Osteoblast (primary cell): ENCODE measurements at regions not wholly inside any gene's neighbourhood (a gene's known extent, or its start where the extent isn't known, plus 50 kb on each side); places are given as distances from the start of the nearest gene placed in this dataset.

Experiments
- DNase-seq: peaks from one replicate; pipeline ENCODE4 v3.0.0; 2011; ENCODE audit warnings: low spot score, mixed read lengths; ENCODE audit not compliant: insufficient read length; ENCODE audit errors: missing footprints
- H2AFZ ChIP-seq: 2 replicates; pipeline ENCODE4 v1.6.0; 2011; ENCODE audit warnings: mild to moderate bottlenecking, low read length
- H3K27ac ChIP-seq: 2 replicates; pipeline ENCODE4 v1.5.1; 2011; ENCODE audit warnings: mild to moderate bottlenecking, low read depth, low read length, moderate library complexity
- H3K27me3 ChIP-seq: 2 replicates; pipeline ENCODE4 v1.6.0; 2012; ENCODE audit warnings: mild to moderate bottlenecking, control low read depth, inconsistent platforms, low read length, moderate library complexity; ENCODE audit not compliant: insufficient read depth
- H3K36me3 ChIP-seq: 2 replicates; pipeline ENCODE4 v1.5.1; 2011; ENCODE audit warnings: mild to moderate bottlenecking, low read length, control low read depth, moderate library complexity; ENCODE audit not compliant: insufficient read depth
- H3K4me1 ChIP-seq: 2 replicates; pipeline ENCODE4 v1.5.1; 2011; ENCODE audit warnings: mild to moderate bottlenecking, low read length, control low read depth, moderate library complexity; ENCODE audit not compliant: insufficient read depth
- H3K4me2 ChIP-seq: 2 replicates; pipeline ENCODE4 v1.6.0; 2011; ENCODE audit warnings: mild to moderate bottlenecking, low read length; ENCODE audit not compliant: insufficient read depth
- H3K4me3 ChIP-seq: fragments of 200-600 bp; sonication (generic); 3 replicates; pipeline ENCODE4 v1.5.1; 2012; ENCODE audit warnings: mild to moderate bottlenecking, low read length, inconsistent platforms; ENCODE audit not compliant: insufficient read depth
- H3K79me2 ChIP-seq: 2 replicates; pipeline ENCODE4 v1.6.0; 2012; ENCODE audit warnings: mild to moderate bottlenecking, low read length, control low read depth, inconsistent platforms; ENCODE audit not compliant: insufficient read depth
- H3K9me3 ChIP-seq: 2 replicates; pipeline ENCODE4 v1.5.1; 2011; ENCODE audit warnings: low read depth, low read length, control low read depth
- H4K20me1 ChIP-seq: 2 replicates; pipeline ENCODE4 v1.6.0; 2012; ENCODE audit warnings: mild to moderate bottlenecking, low read length, control low read depth; ENCODE audit not compliant: insufficient read depth
- CTCF ChIP-seq: IDR thresholded peaks from 2 replicates; pipeline ENCODE4 v1.5.1; 2011; ENCODE audit warnings: mild to moderate bottlenecking, low read depth, low read length, moderate library complexity; ENCODE audit errors: extremely low read depth

- Histone ChIP-seq H3K27ac (no peak overlapping the region), H3K9me3 (no peaks in the 10 kb centered on the region), H3K79me2 (no peaks in the 10 kb centered on the region), H3K4me2 (no peak overlapping the region), H4K20me1 (no peaks in the 10 kb centered on the region), H2AFZ (no peak overlapping the region), H3K4me3 (no peak overlapping the region), H3K4me1 (no peaks in the 10 kb centered on the region), H3K36me3 (no peaks in the 10 kb centered on the region), H3K27me3 (no peaks in the 10 kb centered on the region)
- no peak for TF ChIP-seq CTCF
- DNase-seq = no peak
Observed at GRCh38 chr3:148629006-148629405, 68.7 kb upstream of the AGTR1 start.

DNA sequence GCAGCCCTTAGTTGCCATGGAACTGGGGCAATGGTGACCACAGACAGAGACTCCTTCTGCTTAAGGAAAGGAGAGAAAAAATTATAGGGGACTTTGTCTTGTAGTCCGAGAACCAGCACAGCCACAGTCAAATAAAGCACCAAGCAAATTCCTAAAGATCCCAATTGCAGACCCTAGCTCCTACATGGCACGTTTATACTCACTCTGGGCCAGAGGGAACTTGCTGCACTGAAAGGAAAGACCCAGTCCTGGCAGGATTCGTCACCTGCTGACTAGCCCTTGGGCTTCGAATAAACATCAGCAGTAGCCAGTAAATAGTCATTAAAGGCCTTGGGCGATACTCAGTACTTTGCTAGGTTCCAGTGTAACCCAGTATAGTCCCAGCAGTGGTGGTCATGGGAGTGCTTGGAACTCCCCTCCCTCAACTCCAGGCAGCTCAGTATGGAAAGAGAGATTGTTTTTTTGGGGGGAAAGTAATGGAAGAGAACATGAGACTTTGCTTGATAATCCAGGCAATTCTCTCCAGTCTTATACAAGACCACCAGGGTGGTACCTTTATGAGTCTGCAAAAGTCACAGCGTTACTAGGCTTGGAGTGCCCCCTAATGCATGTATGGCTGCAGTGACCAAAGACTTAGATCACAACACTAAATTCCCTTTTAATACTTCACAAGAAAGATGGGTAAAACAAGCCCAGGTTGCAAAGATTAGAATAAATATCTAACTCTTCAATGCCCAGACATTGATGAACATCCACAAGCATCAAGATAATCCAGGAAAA, 66.4 kb upstream of the AGTR1 start:
- H4K20me1 ChIP-seq = no peaks in the 10 kb centered on the region
- TF ChIP-seq CTCF = peak; percentile 51
- H3K4me1 ChIP-seq = no peaks in the 10 kb centered on the region
- H3K9me3 ChIP-seq = no peaks in the 10 kb centered on the region
- no peaks in the 10 kb centered on the region for H3K36me3 ChIP-seq
- no peak overlapping the region for H3K4me3 ChIP-seq
- no peaks in the 10 kb centered on the region for H3K27me3 ChIP-seq
- H2AFZ ChIP-seq = peak overlapping the region; percentile 12
- H3K27ac ChIP-seq = no peak overlapping the region
- H3K4me2 ChIP-seq = no peak overlapping the region
- no peak for DNase-seq
- H3K79me2 ChIP-seq = no peaks in the 10 kb centered on the region

DNA sequence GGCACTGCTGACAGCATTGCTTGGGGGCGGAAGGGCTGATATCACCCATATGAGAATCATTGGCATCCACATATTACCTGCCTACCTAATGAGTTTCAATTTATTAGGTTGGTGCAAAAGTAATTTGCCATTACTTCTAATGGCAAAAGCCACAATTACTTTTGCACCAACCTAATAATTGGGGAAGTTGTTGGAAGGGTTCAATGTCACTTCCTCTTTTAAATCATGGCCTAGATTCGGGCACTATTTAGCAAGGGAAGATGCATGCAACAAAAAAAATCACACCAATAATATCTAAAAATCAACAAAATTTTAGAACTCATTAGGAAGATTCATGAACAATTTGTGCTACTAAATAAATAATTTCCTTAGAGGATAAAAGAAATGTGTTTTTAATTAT, 56.0 kb upstream of the AGTR1 start:
- no peak for DNase-seq
- no peak overlapping the region for H3K4me2 ChIP-seq
- no peaks in the 10 kb centered on the region for H3K27me3 ChIP-seq
- peaks cover 21% of the 10 kb centered on the region for H3K4me1 ChIP-seq
- H3K36me3 ChIP-seq = no peaks in the 10 kb centered on the region
- no peak overlapping the region for H3K4me3 ChIP-seq
- no peak overlapping the region for H2AFZ ChIP-seq
- H3K79me2 ChIP-seq = no peaks in the 10 kb centered on the region
- no peaks in the 10 kb centered on the region for H4K20me1 ChIP-seq
- H3K9me3 ChIP-seq = no peaks in the 10 kb centered on the region
- no peak overlapping the region for H3K27ac ChIP-seq
- no peak for TF ChIP-seq CTCF

- Histone ChIP-seq H2AFZ (no peak overlapping the region), H3K4me2 (no peak overlapping the region), H3K79me2 (no peaks in the 10 kb centered on the region), H3K4me3 (no peak overlapping the region), H3K9me3 (no peaks in the 10 kb centered on the region), H3K4me1 (peaks cover 21% of the 10 kb centered on the region), H3K36me3 (no peaks in the 10 kb centered on the region), H4K20me1 (no peaks in the 10 kb centered on the region), H3K27ac (peak overlapping the region; percentile 78), H3K27me3 (no peaks in the 10 kb centered on the region)
- no peak for TF ChIP-seq CTCF
- DNase-seq = no peak
Observed at GRCh38 chr3:148642214-148642613, 55.5 kb upstream of the AGTR1 start.
